ENCODE measurements at regions not wholly inside any gene's neighbourhood (a gene's known extent, or its start where the extent isn't known, plus 50 kb on each side); places are given as distances from the start of the nearest gene placed in this dataset.

GRCh38 chr6:14710421-14710820, 535.4 kb upstream of the JARID2 start:
- Histone ChIP-seq H3K36me3 (ENCODE audit: control insufficient read depth, insufficient read depth, low read length) (no peaks in the 10 kb centered on the region), H3K4me1 (ENCODE audit: control insufficient read depth, insufficient read depth, low read length) (no peaks in the 10 kb centered on the region), H3K27ac (ENCODE audit: low read length) (no peak overlapping the region), H3K9me3 (ENCODE audit: control insufficient read depth, insufficient read depth, low read depth, low read length) (no peaks in the 10 kb centered on the region), H3K4me3 (ENCODE audit: low read depth in 2 of 2, low read length in 2 of 2) (no peak overlapping the region), H3K27me3 (ENCODE audit: control insufficient read depth, insufficient read depth, low read length) (no peaks in the 10 kb centered on the region)
- intact Hi-C loops (cut with micrococcal nuclease; ENCODE audit: unreplicated experiment), result no loop called here
- ATAC-seq (no peak), DNase-seq (ENCODE audit: low read depth, low spot score) (no peak)
- in situ Hi-C loops (cut with HindIII; ENCODE audit: low pct_unique_long_range_greater_than_20kb, low sequenced_read_pairs), result no loop called here
- TF ChIP-seq CTCF (IDR thresholded peaks at IDR 0.05) (no peak), SIN3A (IDR thresholded peaks at IDR 0.05; ENCODE audit: borderline replicate concordance, insufficient read depth, low read depth, low read length) (no peak), REST (IDR thresholded peaks at IDR 0.05; ENCODE audit: insufficient read depth in 1 of 2, low read depth in 2 of 2, low read length in 1 of 2) (no peak), TCF7L2 (IDR thresholded peaks at IDR 0.05; ENCODE audit: low read depth, low read length) (no peak), POLR2AphosphoS5 (IDR thresholded peaks at IDR 0.05; ENCODE audit: low read depth, low read length) (no peak)
- POLR2A ChIA-PET, result no interaction called here
- CTCF ChIA-PET, result interaction anchor here (0.6 kb wide), 2 partner anchors 56 to 90 kb away, joined by 5 to 8 read pairs; no protein-coding TSS in a partner anchor
- no TSS peak for BruUV-seq (replicated peaks)

- Histone ChIP-seq H3K27me3 (ENCODE audit: control insufficient read depth, insufficient read depth, low read length) (no peaks in the 10 kb centered on the region), H3K27ac (ENCODE audit: low read length) (no peak overlapping the region), H3K4me1 (ENCODE audit: control insufficient read depth, insufficient read depth, low read length) (no peaks in the 10 kb centered on the region), H3K36me3 (ENCODE audit: control insufficient read depth, insufficient read depth, low read length) (no peaks in the 10 kb centered on the region), H3K4me3 (ENCODE audit: low read depth in 2 of 2, low read length in 2 of 2) (no peak overlapping the region), H3K9me3 (ENCODE audit: control insufficient read depth, insufficient read depth, low read depth, low read length) (no peaks in the 10 kb centered on the region)
- no peak for ATAC-seq
- intact Hi-C loops (cut with micrococcal nuclease; ENCODE audit: unreplicated experiment) (no loop called here), in situ Hi-C loops (cut with HindIII; ENCODE audit: low pct_unique_long_range_greater_than_20kb, low sequenced_read_pairs) (no loop called here)
- ChIA-PET POLR2A (no interaction called here), CTCF (interaction anchor here (0.6 kb wide), 1 partner anchor 91 kb away, joined by 8 read pairs; no protein-coding TSS in a partner anchor)
- DNase-seq (ENCODE audit: low read depth, low spot score), result no peak
- no TSS peak for BruUV-seq (replicated peaks)
- no peak for TF ChIP-seq TCF7L2 (IDR thresholded peaks at IDR 0.05; ENCODE audit: low read depth, low read length)
- TF ChIP-seq REST (IDR thresholded peaks at IDR 0.05; ENCODE audit: insufficient read depth in 1 of 2, low read depth in 2 of 2, low read length in 1 of 2), result no peak
- peak; percentile 25; the same call in 1 of the 2 replicates for TF ChIP-seq CTCF (IDR thresholded peaks at IDR 0.05)
- no peak for TF ChIP-seq POLR2AphosphoS5 (IDR thresholded peaks at IDR 0.05; ENCODE audit: low read depth, low read length)
- TF ChIP-seq SIN3A (IDR thresholded peaks at IDR 0.05; ENCODE audit: borderline replicate concordance, insufficient read depth, low read depth, low read length), result no peak
Observed at GRCh38 chr6:14711056-14711703, 534.7 kb upstream of the JARID2 start.
